Choroid plexus epithelial cell (primary cell): ENCODE measurements at regions not wholly inside any gene's neighbourhood (a gene's known extent, or its start where the extent isn't known, plus 50 kb on each side); places are given as distances from the start of the nearest gene placed in this dataset.

ENCODE experiments used
- DNase-seq: peaks from one replicate; pipeline ENCODE4 v3.0.0-alpha.2; 2010; ENCODE audit warnings: low read depth
- H3K4me3 ChIP-seq: 2 replicates; pipeline ENCODE4 v1.5.1; 2011; ENCODE audit warnings: low read depth, mild to moderate bottlenecking, control low read depth, low read length, moderate library complexity
- TF ChIP-seq, protein P1 (sequence below): conservative IDR thresholded peaks from 2 replicates; pipeline ENCODE4 v1.5.1; 2011; ENCODE audit warnings: low read depth, mild to moderate bottlenecking, control low read depth, inconsistent platforms, low read length, moderate library complexity

DNA sequence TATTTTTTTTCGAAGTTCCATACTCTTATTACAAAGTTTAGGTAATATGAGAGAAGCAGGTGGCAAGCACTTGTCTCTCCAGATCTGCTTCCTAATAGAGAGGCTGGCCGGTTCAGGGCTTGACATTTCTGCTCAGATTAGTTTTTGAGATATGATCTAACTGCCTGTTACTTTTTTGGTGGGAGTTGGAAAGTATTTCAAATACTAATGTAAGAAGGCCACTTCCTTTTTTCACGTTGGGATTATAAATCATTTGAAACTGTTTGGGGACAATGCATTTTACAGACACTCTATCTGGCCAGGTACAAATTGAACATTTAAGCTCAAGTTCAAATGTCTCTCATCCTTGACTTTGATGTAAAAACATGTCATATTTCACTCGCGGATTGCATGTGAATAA, 222.1 kb upstream of the SULF2 start:
- TF ChIP-seq, protein P1, sequence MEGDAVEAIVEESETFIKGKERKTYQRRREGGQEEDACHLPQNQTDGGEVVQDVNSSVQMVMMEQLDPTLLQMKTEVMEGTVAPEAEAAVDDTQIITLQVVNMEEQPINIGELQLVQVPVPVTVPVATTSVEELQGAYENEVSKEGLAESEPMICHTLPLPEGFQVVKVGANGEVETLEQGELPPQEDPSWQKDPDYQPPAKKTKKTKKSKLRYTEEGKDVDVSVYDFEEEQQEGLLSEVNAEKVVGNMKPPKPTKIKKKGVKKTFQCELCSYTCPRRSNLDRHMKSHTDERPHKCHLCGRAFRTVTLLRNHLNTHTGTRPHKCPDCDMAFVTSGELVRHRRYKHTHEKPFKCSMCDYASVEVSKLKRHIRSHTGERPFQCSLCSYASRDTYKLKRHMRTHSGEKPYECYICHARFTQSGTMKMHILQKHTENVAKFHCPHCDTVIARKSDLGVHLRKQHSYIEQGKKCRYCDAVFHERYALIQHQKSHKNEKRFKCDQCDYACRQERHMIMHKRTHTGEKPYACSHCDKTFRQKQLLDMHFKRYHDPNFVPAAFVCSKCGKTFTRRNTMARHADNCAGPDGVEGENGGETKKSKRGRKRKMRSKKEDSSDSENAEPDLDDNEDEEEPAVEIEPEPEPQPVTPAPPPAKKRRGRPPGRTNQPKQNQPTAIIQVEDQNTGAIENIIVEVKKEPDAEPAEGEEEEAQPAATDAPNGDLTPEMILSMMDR, result no peak
- no peak for DNase-seq
- no peak overlapping the region for H3K4me3 ChIP-seq

GRCh38 chr20:48006036-48006833, 221.0 kb upstream of the SULF2 start:
- no peak overlapping the region for H3K4me3 ChIP-seq
- DNase-seq, result no peak
- TF ChIP-seq, protein P1, result no peak

GRCh38 chr20:48003021-48003420, 217.7 kb upstream of the SULF2 start:
- no peak overlapping the region for H3K4me3 ChIP-seq
- TF ChIP-seq, protein P1, result no peak
- no peak for DNase-seq

GRCh38 chr20:48002517-48002970, 217.3 kb upstream of the SULF2 start:
- no peak for DNase-seq
- no peak overlapping the region for H3K4me3 ChIP-seq
- TF ChIP-seq, protein P1, result no peak

- no peak overlapping the region for H3K4me3 ChIP-seq
- TF ChIP-seq, protein P1, result no peak
- DNase-seq, result no peak
These were observed 213.9 kb upstream of the SULF2 start for GRCh38 chr20:47999166-47999565.

GRCh38 chr20:47998736-47999135, 213.5 kb upstream of the SULF2 start:
- no peak overlapping the region for H3K4me3 ChIP-seq
- TF ChIP-seq, protein P1, result no peak
- DNase-seq, result no peak

- TF ChIP-seq, protein P1, result no peak
- H3K4me3 ChIP-seq, result no peak overlapping the region
- no peak for DNase-seq
These were observed 210.4 kb upstream of the SULF2 start for GRCh38 chr20:47995661-47996060.
